Activated CD4-positive, alpha-beta T cell treated with anti-CD3 and anti-CD28 coated beads, Interleukin-2, amount 50 U/mL, for 4 hours (primary cell): ENCODE measurements at regions not wholly inside any gene's neighbourhood (a gene's known extent, or its start where the extent isn't known, plus 50 kb on each side); places are given as distances from the start of the nearest gene placed in this dataset.
"Not testable (repeated sequence)": the region's sequence is repeated elsewhere in the genome, so short reads cannot be mapped to it uniquely, and the experiment has no call there.

Experiments used
- DNase-seq, 2 experiments: peaks; one replicate each; pipeline ENCODE4 v3.0.0-alpha.2; 2020

DNA sequence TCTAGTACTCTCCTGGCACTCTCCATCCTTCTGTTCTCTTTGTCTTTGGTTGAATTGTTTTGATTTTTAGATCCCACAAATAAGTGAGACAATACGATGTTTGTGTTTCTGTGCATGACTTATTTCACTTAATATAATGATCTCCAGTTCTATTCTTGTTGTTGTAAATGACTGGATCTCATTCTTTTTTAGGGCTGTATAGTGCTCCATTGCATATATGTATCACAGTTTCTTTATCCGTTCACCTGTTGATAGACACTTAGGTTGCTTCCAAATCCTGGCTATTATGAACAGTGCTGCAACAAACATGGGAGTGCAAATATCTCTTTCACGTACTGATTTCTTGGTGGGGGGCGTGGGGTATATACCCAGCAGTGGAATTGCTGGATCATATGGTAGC, 245.0 kb downstream of the ADCYAP1 start:
- no peak for DNase-seq

DNA sequence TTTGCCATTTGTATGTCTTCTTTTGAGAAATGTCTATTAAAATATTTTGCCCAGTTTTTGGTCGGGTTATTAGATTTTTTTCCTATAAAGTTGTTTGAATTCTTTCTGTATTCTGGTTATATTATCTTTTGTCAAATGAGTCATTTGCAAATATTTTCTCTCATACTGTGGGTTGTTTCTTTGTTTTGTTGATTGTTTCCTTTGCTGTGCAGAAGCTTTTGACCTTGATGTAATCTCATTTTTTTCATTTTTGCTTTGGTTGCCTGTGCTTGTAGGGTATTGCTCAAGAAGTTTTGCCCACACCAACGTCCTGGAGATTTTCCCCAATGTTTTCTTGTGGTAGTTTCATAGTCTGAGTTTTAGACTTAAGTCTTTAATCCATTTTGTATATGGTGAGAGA, 245.7 kb downstream of the ADCYAP1 start:
- no peak for DNase-seq

- DNase-seq, result not testable (repeated sequence)
These were observed 248.3 kb downstream of the ADCYAP1 start for GRCh38 chr18:1152958-1153357.

DNA sequence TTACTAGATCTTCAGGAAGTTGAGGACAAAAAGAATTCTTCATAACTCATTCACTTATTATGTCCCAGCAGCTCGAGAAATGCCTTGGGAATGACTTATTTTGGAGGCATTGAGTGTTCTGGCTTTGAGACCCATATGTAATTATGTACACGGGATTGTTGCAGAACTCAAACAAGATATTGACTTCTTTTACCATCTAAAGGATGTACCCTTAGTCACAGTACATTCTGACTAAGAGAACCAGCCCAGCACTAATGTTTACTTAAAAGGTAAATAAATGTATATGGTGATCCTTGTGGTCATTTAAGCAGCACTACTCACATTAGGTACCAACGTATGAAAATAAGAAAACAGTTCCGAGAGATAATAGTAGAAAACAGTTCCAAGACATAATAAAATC, 268.9 kb downstream of the ADCYAP1 start:
- no peak for DNase-seq

DNA sequence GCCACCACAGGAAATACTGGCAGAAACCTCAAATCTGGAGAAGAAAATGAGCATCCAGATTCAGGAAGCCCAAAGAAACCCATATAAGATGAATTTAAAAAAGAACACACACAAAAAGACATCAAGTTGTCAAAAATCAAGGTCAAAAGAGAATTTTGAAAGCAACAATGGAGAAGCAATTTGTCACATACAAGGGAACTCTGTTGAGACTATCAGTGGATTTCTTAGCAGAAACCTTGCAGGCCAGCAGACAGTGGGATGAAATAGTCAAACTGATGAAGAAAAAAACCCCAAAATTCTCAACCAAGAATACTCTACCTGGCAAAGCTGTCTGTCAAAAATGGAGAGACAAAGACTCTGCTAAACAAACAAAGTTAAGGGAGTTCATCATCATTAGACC, 272.6 kb downstream of the ADCYAP1 start:
- no peak for DNase-seq

GRCh38 chr18:1191341-1191740, 286.7 kb downstream of the ADCYAP1 start:
- DNase-seq, result no peak

DNA sequence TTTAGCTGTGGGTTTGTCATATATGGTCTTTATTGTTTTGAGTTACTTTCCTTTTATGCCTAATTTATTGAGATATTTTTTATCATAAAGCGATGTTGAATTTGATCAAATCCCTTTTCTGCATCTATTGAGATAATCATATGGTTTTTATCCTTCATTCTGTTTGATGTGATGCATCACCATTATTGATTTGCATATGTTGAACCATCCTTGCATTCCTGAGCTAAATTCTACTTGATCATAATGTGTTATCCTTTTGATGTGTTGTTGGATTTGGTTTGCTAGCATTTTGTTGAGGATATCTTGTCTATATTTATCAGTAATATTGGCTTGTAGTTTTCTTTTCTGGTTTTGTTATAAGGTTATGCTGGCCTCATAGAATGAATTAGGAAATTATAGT, 308.5 kb downstream of the ADCYAP1 start:
- no peak for DNase-seq

GRCh38 chr18:1222880-1223279, 318.2 kb downstream of the ADCYAP1 start:
- DNase-seq, result no peak

DNA sequence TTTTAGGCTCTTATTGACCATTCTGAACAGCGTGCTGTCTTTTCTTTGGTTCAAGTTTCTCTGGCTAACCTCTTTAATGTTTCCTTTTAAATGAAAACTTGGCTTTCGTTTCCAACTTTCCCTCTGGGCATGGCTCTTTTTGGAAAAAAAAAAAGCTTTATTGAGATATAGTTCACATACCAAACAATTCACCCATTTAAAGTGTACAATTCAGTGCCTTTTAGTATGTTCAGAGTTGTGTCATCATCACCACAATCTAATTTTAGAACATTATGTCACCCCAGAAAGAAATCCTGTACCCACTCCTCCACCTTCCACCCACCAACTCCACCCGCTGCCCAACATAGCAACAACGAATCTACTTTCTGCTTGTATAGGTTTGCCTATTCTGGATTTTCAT, 322.4 kb downstream of the ADCYAP1 start:
- no peak for DNase-seq

DNA sequence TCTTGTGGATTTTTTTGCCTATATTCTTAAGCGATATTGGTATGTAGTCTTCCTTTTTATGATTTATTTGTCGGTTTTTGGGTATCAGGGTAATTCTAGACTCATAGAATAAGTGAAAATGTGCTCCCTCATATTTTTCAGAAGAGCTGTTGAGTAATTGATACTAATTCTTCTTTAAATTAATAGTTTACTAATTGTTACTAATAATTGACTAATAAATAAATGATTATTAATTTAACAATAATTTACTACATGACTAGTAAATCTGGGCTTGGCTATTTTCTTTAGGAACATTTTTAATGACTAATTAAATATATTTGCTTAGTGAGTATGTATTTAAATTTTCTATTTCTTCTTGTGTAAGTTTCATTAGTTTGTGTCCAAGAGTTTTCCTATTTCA, 325.0 kb downstream of the ADCYAP1 start:
- no peak for DNase-seq

GRCh38 chr18:1232867-1233266, 328.2 kb downstream of the ADCYAP1 start:
- DNase-seq, result no peak

DNA sequence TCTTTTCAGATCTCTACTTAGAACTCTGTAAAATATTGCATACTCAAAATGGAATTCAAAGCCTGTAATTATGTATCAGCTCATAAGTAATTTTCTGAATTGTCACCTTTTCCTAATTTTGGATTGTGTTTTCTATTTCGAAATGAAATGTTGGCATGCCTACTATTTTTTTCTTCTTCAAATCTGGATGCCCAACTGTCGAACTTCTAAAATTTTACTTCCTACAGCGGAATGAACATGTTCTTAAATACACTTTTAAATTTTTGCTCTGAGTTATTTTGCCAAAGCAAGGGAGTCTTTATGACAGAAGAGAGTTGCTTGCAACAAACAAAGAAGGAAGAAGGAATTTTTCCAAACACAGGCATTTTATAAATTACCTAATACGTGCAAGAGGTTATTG, 336.0 kb downstream of the ADCYAP1 start:
- no peak for DNase-seq

- no peak for DNase-seq
These were observed 339.9 kb downstream of the ADCYAP1 start for GRCh38 chr18:1244397-1245122.

GRCh38 chr18:1246827-1247226, 342.2 kb downstream of the ADCYAP1 start:
- no peak for DNase-seq

GRCh38 chr18:1252534-1252933, 347.9 kb downstream of the ADCYAP1 start:
- no peak for DNase-seq

- DNase-seq, result no peak
These were observed 348.3 kb downstream of the ADCYAP1 start for GRCh38 chr18:1252936-1253335.

DNA sequence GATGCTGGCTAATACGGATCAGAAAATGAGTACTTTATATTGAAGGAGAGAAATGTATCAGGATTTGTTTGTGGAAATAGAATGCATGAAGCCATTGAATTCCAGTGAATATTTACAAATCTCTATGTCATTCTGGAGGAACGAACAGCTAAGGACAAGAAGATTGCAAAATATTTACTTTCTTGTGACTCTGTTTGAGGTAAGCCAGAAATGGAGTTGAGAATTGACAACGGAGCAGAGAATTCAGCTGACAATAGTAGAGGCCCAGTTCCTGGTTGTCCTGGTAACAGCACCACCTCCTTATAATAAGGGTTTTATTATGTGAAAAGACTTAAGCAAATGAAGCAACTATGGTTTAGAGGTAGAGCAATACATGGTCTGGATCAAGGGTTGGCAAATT, 349.2 kb downstream of the ADCYAP1 start:
- no peak for DNase-seq

DNA sequence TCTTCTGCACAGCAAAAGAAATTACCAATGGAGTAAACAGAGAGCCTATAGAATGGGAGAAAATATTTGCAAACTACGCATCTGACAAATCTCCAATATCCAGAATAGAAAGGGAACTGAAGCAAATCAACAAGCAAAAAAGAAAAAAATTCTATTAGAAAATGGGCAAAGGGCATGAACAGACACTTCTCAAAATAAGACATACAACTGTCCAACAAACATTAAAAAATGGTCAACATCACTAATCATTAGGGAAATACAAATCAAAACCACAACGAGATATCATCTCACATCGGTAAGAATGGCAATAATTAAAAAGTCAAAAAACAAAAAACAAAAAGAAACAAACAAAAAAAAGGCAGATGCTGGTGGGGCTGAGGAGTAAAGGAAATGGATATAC, 356.4 kb downstream of the ADCYAP1 start:
- no peak for DNase-seq

DNA sequence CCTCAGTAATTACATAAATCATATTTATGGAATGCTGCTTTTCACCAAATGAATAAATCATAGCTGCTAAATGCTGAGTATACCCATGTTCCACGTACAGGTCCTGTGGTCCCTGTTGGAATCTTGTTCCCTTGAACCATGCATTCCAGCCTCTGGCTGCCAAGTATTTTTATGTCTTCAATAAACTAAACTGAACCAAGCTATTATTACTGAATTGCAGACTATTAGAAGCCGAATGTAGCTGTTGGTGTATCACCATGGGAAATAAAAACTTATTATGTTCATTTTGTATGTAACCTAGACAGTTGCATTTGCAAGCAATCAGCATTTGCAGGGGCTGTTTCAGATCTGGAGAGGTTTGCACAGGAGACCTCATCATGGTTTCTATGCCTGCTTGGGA, 362.4 kb downstream of the ADCYAP1 start:
- DNase-seq, result no peak

DNA sequence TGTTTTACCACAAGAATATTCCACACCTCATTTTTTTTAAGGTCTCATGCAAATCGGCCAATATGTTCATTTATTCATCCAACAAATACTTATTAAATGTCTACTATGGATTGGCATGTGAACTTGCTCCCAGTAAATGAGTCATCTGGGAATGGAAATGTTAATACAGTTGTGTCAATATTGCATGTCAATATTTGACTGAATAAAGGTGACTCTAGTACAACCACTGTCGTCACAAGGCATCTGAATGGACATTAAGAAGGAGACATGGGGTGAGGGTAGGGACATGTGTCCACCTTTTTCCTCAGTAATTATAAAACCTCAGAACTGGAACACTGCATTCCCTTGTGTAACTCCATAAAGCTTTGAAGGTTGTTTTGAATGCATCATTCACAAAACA, 365.4 kb downstream of the ADCYAP1 start:
- DNase-seq, result no peak

- DNase-seq, result no peak
These were observed 368.8 kb downstream of the ADCYAP1 start for GRCh38 chr18:1273469-1273868.

DNA sequence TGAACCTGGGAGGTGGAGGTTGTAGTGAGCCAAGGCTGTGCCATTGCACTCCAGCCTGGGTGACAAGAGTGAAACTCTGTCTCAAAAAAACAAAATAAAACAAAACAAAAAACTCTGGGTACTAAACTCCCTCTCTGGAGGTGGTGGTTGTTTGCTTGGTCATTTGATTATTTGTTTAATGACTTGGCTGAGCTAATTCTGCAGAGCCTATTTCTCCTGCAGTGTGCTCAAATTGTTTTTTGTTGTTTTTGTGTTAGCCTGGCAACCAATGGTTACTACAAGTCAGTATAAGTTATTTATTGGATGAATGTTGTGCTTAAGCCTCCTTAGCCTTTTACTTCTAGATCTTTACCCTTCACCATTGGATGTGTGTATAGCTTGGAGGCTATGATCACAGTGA, 387.5 kb downstream of the ADCYAP1 start:
- DNase-seq, result no peak

- no peak for DNase-seq
These were observed 389.6 kb downstream of the ADCYAP1 start for GRCh38 chr18:1294229-1294628.

DNA sequence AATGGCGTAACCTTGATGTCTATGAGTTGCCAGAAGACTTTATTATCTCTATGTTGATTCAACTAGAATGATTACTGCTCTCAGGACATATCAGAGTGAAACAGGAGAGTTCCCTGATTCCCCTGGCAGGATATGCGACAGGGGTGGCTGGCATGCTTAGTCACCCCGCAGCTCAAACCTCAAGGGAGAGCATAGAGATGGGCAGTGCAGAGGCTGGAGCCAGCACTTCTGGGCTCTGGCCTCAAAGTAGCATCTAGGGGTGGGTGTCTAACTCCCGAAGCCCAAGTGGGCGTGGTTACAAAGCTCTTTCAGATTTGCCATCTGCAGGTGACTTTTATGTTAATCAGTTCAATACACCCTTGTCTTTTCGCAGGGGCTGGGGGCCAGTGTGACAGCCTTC, 391.6 kb downstream of the ADCYAP1 start:
- DNase-seq, result no peak

- DNase-seq, result no peak
These were observed 398.2 kb downstream of the ADCYAP1 start for GRCh38 chr18:1302861-1303260.
